NCI-H1436 treated with DMSO at 0.1 percent for 48 hours (cell line): ENCODE measurements at regions not wholly inside any gene's neighbourhood (a gene's known extent, or its start where the extent isn't known, plus 50 kb on each side); places are given as distances from the start of the nearest gene placed in this dataset.
A peak's percentile ranks its signal among the peaks of the same experiment; 100 is the strongest.
"Not testable (repeated sequence)": the region's sequence is repeated elsewhere in the genome, so short reads cannot be mapped to it uniquely, and the experiment has no call there.

ENCODE experiments used
- DNase-seq: peaks from one replicate; lab custom pipeline; 2025; lab: John Stamatoyannopoulos, UW

- no peak for DNase-seq
Measured at GRCh38 chr16:35195864-35196216, 1736.4 kb downstream of the TP53TG3F start.

GRCh38 chr16:35196313-35196712, 1736.9 kb downstream of the TP53TG3F start:
- DNase-seq = no peak

DNA sequence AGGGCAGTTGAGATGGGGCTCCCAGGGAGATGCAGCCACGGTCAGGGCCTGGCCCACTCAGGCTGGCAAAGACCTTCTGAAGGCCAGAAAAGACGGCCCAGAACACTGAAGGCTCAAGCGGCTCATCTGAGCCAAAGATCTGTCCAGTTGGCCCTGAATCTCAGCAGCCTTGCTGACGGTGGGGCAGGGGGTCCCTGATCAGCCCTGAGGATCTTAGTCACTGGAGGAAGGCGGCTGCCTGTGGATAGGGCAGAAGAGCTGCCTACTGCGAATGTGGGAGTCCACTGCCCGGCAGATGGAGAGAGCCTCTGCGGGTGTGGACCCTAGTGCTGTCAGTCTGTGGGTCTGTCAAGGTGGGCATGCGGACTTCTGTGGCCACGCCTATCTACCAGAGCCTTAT, 1738.2 kb downstream of the TP53TG3F start:
- no peak for DNase-seq

DNA sequence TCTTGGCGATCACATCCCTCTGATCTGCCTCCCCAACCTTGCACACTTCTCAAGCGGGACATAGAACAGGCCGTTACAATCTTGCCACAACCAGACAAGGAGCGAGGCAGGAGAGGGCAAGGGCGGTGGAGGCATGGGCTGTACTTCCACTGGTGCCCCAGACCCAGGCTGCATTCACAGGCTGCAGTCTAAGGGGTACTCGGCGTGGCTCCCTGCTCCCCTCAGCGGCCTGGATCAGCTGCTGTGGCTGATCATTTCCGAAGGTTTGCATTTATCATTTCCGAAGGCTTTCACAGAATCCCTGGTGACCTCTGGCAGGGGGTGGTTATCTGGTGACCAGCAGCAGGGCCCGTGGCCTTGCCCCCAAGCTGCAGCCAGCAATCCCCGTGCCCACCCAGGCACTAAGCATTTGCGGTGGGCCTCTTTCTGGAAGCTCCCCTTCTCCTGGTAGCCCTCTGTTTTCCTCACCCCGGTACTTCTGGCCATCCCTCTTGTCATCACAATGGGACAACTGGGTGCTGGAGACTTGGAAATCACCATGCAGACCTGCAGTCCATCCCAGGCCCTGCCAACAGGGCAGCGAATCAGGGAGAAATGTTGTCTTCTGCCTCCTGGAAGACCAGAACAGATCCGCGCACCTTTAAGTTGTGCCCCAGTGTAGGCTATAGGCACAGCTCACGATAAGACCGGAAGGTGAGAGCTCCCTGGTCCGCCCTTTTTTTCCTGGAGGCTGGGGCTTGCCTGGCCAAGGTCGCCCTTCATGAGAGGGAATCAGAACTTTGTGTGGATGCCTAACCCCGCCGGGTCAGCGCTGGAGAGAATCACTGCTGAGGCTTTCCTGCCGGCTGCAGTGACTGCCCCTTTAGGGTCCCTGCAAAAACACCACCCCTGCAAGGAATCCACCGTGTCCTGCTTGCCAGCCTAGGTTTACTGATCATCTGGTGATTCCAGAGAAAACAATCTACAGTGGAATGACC, 1739.1 kb downstream of the TP53TG3F start:
- DNase-seq = no peak

DNA sequence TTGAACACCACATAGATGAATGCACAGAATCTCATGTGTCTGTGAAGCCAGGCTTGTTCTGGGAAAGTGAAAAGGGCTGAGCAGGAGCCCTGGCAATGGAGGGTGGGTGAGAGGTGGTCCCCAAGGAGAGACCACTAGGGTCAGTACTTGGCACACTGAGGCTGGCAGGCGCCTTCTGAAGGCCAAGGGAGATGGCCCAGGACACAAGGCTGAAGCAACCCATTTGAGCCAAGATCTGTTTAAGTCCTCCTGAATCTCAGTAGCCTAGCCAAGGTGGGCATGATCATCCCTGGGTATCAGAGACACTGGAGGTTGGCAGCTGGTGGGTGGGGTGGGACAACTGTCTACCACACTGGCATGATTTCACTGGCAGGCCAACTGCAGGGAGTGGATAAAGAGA, 1741.2 kb downstream of the TP53TG3F start:
- no peak for DNase-seq

- no peak for DNase-seq
Measured at GRCh38 chr16:35201151-35201550, 1741.7 kb downstream of the TP53TG3F start.

GRCh38 chr16:35203636-35204035, 1744.2 kb downstream of the TP53TG3F start:
- DNase-seq = no peak

- peak; percentile 81 for DNase-seq
Measured at GRCh38 chr16:35207059-35207999, 1747.9 kb downstream of the TP53TG3F start.

DNA sequence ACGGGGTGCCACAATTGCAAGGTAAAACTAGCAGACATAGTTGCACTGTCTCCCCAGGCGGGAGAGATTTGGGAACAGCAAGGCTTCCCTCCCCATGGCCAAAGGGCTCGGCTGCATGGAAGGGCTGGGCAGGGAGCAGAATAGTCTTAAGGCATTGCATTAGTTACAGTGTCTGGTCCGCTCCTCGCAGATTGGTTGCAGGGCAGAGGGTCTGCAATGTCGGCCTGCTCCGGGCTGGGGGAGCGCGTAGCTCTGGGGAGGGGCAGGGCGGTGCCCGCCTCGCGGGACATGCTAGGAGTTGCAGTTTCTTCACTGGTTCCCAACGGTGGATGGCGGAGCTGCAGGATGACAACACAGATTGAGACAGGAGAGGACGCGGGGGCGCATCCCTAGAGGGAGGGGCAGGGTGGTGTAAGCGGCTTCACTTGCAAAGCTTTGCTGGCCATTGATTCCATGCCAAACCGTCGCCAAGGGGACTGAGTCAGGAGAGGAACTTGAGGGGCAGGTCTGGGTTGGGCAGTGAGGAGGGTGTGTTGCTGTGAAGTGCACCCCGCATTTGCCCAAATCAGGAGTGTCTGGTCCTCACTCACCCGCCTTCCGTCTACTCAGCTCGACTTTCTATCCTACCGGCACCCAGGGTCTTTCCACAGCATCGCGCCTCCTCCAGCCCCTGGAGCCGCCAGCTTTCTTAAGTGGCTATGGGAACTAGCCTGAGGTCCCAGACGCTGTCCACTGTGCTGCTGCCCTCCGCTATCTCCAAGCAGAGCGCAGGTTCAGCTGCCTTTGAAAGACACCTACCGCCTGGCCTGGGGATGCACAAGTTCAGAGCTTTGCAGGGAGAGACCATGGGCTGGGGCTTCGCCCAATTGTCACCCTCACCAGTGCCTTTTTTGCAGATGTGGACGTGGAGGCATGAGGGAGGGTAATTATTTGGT, 1748.9 kb downstream of the TP53TG3F start:
- DNase-seq = no peak

GRCh38 chr16:35210681-35211433, 1751.4 kb downstream of the TP53TG3F start:
- no peak for DNase-seq

DNA sequence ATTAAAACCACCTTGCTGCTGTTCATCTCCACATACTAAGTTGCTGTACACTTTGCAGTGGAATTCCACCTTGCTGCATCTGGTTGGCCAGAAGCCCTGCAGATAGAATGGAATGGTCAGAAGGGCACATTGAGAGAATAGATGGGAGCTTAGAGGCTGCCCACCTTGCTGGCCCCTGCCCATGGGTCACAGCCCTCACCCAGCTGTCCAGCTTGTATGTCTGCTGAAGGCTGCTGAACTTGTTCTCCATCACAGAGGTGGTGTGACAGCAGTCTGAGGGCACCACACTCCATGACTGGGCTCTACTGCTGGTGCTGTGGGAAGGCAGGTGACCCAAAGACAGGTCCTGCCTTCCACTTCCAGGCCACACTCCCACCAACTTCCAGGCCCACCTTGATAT, 1755.4 kb downstream of the TP53TG3F start:
- no peak for DNase-seq

DNA sequence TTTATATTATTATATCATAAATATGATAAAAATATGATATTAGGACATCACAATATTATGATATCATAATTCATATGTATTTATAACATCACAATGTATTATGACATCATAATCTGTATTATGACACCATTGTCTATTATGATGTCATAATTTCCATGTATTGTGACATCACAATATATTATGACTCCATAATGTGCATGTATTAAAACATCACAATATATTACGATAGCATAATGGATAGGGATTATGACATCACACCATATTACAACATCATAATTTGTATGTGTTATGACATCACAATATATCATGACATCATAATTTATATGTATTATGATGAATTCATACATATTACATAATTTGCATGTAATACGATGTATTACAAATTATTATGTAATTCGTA, 1755.9 kb downstream of the TP53TG3F start:
- no peak for DNase-seq

DNA sequence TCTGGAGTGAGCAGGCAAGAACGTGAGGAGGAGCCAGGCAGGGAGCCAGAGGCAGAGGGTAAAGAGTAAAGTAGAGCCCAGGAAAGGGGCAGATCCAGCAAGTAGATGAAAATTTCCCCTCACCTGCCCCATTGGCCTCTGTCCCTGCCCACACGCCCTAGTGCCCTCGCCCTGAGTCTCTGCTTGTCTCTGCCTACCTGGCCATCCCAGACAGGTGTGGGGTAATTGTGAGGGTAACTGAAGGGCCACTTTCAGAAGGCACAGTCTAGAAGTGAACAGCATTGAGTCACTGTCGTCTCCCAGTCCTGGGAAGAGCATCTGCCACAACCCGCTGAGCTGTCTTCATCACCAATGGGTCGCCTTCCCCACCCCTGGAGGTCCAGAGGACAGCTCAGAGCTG, 1756.8 kb downstream of the TP53TG3F start:
- DNase-seq = not testable (repeated sequence)

DNA sequence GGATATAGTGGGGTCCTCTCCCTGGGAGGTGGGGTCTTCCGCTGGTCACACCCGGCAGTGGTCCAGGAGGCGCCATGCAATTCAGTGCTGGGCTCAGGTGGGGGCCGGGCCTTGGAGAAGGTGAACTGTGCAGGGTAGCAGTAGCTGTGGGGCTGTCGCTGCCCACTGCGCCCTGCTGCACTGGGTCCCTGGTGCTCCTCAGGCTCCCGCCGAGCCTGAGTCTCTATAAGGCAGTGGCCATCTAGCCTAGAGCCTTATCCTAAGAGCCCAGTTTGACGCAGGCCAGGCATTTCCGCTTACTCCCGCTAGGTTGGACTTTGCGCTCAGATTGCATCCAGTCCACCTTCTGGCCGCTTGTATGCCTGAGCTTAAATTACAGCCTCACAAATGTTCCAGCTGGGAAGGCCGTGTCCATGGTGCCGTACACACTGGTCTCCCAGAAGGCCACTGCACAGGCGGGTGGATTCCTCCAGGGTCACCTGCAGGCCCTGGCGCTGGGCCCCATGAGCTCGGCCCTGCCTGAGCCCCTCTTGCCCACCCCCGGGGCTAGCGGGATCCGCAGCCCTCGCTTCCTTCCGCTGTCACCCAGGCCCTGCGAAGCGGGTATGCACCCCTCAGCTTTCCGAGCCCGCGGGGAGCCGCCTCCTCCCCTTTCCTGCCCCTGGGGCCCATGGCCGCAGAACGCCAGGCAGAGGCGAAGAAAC, 1762.2 kb downstream of the TP53TG3F start:
- DNase-seq = no peak

GRCh38 chr16:35234679-35235078, 1775.3 kb downstream of the TP53TG3F start:
- no peak for DNase-seq

DNA sequence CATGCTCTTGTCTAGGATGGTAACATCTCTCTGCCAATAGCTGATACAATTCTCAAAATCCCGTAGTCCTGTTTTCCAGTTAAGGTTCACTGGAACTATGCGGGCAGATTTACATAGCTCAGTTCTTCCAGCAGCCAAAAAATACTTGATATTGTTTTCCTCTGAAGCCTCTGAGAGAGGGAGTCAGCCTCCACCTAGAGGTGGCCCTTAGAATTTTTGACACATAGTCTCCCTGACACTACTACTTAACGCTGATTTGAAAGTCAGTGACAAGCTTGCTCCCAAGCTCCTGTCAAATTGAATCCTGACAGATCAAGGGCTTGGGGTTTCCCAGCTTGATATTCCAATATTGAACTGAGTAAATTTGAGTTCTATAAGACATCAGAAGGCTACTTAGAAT, 1780.1 kb downstream of the TP53TG3F start:
- DNase-seq = no peak

- DNase-seq = no peak
Measured at GRCh38 chr16:35249051-35249450, 1789.6 kb downstream of the TP53TG3F start.

- no peak for DNase-seq
Measured at GRCh38 chr16:35252356-35252936, 1793.0 kb downstream of the TP53TG3F start.

DNA sequence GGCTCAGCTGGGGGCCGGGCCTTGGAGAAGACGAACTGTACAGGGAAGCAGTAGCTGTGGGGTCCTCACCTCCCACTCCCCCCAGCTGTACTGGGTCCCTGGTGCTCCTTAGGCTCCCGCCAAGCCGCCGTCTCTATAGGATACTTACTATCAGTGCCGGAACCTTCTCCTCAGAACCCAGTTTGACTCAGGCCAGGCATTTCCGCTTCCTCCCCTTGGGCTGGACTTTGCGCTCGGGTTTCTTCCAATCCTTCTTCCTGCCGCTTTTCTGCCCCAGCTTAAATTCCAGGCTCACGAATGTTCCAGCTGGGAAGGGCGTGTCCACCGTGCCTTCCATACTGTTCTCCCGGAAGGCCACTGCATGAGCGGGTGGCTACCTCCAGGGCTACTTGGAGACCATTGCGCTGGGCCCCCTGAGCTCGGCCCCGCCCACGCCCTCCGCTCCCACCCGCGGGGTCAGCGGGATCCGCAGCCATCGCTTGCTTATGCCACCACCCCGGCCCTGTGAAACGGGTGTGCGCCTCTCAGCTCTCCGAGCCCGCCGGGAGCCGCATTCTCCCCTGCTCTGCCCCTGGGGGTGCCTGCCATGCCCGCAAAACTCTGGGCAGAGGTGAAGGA, 1795.9 kb downstream of the TP53TG3F start:
- DNase-seq = no peak
